ENCODE measurements at regions not wholly inside any gene's neighbourhood (a gene's known extent, or its start where the extent isn't known, plus 50 kb on each side); places are given as distances from the start of the nearest gene placed in this dataset.

DNA sequence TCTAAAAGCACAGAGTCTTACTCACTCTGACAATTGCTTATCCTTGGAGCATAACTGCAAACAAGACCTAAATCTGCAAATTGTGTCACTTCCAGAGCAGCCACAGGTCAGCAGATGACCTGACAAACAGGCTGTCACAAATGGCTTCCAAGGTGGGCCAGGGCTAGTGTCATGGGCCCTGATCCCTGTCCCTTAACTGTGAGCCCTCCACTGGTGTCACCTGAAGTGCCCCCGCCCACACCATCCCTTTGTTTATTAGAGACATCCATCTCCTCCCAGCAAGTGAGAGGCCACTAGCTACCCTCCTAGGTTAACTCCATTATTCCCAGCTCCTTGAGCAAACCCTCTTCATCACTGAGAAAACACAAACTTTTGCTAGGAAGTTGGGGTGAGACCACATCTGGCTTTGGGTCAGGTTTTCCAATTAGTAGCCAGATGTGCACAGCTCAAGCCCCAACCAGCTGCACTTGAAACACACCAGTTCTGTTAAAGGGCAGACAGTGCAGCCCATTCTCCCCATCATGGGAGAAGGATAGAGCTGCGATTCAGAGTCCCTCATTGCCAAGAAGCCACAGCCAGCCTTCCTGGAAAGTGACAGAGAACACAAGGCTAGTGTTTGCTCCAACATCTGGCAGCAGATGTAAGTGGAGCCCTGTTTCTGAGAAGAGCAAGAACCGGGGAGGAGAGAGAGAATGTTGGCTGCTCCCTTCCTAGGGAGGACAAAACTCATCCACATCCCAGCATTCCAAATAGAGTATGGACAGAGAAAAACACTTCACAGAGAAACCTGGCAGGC lies 75.7 kb upstream of the NANOS1 start:
- DNase-seq (ENCODE audit: extremely low read depth, low read depth): no peak
- TF ChIP-seq, protein P1, sequence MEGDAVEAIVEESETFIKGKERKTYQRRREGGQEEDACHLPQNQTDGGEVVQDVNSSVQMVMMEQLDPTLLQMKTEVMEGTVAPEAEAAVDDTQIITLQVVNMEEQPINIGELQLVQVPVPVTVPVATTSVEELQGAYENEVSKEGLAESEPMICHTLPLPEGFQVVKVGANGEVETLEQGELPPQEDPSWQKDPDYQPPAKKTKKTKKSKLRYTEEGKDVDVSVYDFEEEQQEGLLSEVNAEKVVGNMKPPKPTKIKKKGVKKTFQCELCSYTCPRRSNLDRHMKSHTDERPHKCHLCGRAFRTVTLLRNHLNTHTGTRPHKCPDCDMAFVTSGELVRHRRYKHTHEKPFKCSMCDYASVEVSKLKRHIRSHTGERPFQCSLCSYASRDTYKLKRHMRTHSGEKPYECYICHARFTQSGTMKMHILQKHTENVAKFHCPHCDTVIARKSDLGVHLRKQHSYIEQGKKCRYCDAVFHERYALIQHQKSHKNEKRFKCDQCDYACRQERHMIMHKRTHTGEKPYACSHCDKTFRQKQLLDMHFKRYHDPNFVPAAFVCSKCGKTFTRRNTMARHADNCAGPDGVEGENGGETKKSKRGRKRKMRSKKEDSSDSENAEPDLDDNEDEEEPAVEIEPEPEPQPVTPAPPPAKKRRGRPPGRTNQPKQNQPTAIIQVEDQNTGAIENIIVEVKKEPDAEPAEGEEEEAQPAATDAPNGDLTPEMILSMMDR (IDR thresholded peaks at IDR 0.05; ENCODE audit: low read depth, low read length, missing control alignments): no peak
- no peak overlapping the region for H3K4me3 ChIP-seq (replicated peaks; ENCODE audit: low read depth, low read length)

DNA sequence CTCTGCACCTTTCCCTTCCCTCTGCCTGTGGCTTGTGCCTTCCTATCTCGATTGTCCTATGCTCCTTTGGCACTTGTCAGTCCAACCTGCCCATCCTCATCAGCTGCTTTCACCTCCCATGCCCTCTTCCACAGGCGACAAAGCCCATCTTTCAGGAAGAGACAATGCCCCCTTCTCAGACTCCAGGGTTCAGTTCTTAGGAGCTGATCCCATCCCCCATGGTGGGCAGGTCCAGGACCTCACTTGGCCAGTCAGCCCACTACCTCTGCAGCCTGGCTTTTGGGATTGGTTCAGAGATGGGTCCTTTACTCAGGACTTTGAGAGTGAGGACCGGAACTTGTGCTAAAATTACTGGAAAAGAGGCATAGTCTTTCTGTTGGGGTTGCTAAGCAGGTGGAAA lies 74.0 kb upstream of the NANOS1 start:
- H3K4me3 ChIP-seq (replicated peaks; ENCODE audit: low read depth, low read length): no peak overlapping the region
- TF ChIP-seq, protein P1 (IDR thresholded peaks at IDR 0.05; ENCODE audit: low read depth, low read length, missing control alignments): no peak
- DNase-seq (ENCODE audit: extremely low read depth, low read depth): no peak

DNA sequence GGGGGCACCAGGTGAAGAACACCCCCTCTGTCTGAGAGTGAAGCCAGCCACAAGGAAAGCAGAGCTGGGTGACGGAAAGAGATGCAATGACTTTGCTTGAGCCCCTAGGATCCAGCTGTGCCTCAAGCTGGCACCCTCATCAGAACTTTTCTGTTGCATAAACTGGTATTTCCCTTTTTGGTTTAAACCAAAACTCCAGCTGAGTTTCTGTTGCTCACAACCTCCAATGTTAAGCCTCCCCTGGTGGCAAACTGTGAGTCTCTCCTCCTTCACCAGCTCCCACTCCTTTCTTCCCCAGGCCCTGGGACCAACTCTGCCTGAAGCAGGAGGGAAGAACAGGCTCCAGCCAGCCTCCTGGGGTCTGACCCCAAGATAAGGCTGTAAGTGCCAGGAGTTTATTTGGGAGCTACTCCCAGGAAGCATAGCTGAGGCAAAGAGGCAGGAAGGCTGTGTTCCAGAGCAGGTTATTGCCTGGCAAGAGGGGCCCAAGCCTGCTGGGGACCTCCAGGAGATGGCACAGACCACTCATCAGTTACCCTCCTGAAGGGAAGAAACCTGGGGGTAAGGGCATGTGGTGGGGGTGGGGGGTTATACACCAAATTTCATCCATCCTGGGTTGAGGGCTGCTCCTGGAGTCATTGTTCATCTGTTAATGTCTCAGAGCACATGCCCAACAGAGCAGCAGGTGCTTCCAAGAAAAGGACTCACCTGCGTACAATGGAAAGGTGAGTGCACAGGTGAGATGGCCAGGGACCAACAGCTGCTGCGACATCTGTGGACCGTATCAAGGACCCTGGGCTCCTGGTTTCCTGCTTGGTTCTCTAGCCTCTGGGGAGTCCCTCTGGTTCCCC lies 73.3 kb upstream of the NANOS1 start:
- no peak for DNase-seq (ENCODE audit: extremely low read depth, low read depth)
- TF ChIP-seq, protein P1 (IDR thresholded peaks at IDR 0.05; ENCODE audit: low read depth, low read length, missing control alignments): no peak
- H3K4me3 ChIP-seq (replicated peaks; ENCODE audit: low read depth, low read length): no peak overlapping the region

DNA sequence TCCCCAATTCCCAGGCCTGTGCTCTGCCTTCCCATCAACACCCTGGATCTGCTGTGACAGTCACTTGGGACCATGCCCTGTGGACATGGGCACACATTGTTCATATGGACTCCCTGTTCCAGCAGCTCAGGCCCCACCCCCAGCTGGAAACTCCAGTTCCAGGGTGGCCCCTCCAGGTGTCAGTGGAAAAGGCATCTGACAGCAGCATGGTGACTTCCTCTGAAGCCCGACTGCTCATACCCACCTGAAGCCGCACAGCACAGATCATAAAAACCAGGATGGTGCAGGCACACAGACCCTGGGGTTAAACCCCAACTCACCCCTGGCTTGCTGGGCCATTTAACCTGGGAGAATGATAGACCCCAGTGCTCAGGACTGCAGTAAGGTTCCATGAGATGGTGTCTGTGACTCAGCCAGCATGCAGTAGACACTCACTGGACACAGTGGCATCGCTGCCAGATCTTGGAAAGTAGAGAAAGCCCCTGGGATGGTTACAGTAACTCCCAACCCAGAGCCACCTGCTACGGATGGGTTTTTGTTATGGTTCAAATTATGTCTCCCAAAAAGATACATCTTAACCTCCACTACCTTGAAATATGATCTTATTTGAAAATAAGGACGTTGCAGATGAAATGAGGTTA lies 72.6 kb upstream of the NANOS1 start:
- TF ChIP-seq, protein P1 (IDR thresholded peaks at IDR 0.05; ENCODE audit: low read depth, low read length, missing control alignments): no peak
- no peak overlapping the region for H3K4me3 ChIP-seq (replicated peaks; ENCODE audit: low read depth, low read length)
- DNase-seq (ENCODE audit: extremely low read depth, low read depth): no peak

DNA sequence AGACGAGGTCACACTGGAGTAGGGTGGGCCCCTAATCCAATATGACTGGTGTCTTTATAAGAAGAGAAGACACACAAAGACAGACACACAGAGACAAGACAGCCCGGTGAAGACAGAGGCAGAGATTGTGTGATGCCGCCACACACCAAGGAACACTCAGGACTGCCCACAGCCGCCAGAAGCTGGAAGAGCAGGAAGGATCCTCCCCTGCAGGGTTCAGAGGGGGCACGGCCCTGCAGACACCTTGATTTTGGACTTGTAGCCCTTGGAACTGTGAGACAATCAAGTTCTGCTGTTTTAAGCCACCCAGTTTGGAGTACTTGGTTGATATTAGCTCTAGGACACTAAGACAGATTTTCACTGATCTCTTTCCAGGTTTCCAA lies 72.1 kb upstream of the NANOS1 start:
- TF ChIP-seq, protein P1 (IDR thresholded peaks at IDR 0.05; ENCODE audit: low read depth, low read length, missing control alignments): no peak
- DNase-seq (ENCODE audit: extremely low read depth, low read depth): no peak
- no peak overlapping the region for H3K4me3 ChIP-seq (replicated peaks; ENCODE audit: low read depth, low read length)

DNA sequence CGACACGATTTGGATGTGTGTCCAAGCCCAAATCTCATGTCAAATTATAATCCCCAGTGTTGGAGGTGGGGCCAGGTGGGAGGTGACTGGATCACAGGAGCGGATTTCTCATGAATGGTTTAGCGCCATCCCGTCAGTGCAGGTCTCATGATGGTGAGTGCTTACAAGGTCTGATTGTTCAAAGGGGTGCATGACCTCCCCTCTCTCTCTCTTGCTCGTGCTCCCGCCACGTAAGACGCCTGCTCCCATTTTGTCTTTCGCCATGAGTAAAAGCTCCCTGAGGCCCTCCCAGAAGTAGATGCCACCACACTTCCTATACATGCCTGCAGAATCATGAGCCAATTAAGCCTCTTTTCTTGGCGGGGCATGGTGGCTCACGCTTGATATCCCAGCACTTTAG lies 71.5 kb upstream of the NANOS1 start:
- no peak overlapping the region for H3K4me3 ChIP-seq (replicated peaks; ENCODE audit: low read depth, low read length)
- TF ChIP-seq, protein P1 (IDR thresholded peaks at IDR 0.05; ENCODE audit: low read depth, low read length, missing control alignments): no peak
- no peak for DNase-seq (ENCODE audit: extremely low read depth, low read depth)

Data from HFF-Myc (cell line).